ENCODE measurements at regions not wholly inside any gene's neighbourhood (a gene's known extent, or its start where the extent isn't known, plus 50 kb on each side); places are given as distances from the start of the nearest gene placed in this dataset.

DNA sequence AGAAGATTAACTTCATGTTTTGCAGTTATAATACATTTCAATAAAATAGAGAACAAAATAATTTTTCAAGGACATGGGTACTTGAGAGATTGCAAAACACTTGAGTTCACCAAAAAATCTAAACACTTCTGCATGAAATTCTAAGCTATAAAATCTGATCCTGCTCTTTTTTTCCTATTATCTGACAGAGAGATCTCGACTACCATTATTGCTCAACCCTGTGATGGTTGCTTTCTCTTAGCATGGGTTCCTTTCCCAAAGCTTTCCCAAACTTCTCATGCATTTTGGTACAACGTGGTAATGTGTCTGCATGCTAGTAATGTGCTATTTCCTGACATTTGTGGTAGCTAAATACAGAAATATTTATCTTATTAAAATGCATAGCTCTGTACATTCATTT lies 1243.1 kb upstream of the ADGRB3 start:
- Mint-ChIP-seq H3K4me3 (no peak overlapping the region), H3K27me3 (no peaks in the 10 kb centered on the region), H3K4me1 (ENCODE audit: low read depth) (no peaks in the 10 kb centered on the region), H3K9me3 (peaks cover 5% of the 10 kb centered on the region), H3K27ac (no peak overlapping the region), H3K36me3 (ENCODE audit: low read depth) (no peaks in the 10 kb centered on the region)
- no peak overlapping the region for H3K27ac ChIP-seq (ENCODE audit: low read depth in 1 of 2, low read length in 2 of 2)
- H3K4me1 ChIP-seq (ENCODE audit: insufficient read depth, low read length): no peaks in the 10 kb centered on the region
- H3K36me3 ChIP-seq (ENCODE audit: insufficient read depth, low read length): no peaks in the 10 kb centered on the region
- no peaks in the 10 kb centered on the region for H3K27me3 ChIP-seq (ENCODE audit: control insufficient read depth in 1 of 2, insufficient read depth in 2 of 2, low read length in 2 of 2)
- POLR2A ChIA-PET: no interaction called here
- CTCF ChIA-PET: no interaction called here
- no peak overlapping the region for H3K4me3 ChIP-seq (ENCODE audit: low read length)
- peaks cover 0 to 3% of the 10 kb centered on the region in 2 experiments for H3K9me3 ChIP-seq (ENCODE audit: control insufficient read depth in 1 of 2, insufficient read depth in 1 of 2, low read length in 2 of 2)
- intact Hi-C loops (cut with DNase I, micrococcal nuclease): no loop called here
- no peak for ATAC-seq (ENCODE audit: poor library complexity)
- TF ChIP-seq, protein P1, sequence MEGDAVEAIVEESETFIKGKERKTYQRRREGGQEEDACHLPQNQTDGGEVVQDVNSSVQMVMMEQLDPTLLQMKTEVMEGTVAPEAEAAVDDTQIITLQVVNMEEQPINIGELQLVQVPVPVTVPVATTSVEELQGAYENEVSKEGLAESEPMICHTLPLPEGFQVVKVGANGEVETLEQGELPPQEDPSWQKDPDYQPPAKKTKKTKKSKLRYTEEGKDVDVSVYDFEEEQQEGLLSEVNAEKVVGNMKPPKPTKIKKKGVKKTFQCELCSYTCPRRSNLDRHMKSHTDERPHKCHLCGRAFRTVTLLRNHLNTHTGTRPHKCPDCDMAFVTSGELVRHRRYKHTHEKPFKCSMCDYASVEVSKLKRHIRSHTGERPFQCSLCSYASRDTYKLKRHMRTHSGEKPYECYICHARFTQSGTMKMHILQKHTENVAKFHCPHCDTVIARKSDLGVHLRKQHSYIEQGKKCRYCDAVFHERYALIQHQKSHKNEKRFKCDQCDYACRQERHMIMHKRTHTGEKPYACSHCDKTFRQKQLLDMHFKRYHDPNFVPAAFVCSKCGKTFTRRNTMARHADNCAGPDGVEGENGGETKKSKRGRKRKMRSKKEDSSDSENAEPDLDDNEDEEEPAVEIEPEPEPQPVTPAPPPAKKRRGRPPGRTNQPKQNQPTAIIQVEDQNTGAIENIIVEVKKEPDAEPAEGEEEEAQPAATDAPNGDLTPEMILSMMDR (IDR thresholded peaks at IDR 0.05): no peak
- DNase-seq: no peak

DNA sequence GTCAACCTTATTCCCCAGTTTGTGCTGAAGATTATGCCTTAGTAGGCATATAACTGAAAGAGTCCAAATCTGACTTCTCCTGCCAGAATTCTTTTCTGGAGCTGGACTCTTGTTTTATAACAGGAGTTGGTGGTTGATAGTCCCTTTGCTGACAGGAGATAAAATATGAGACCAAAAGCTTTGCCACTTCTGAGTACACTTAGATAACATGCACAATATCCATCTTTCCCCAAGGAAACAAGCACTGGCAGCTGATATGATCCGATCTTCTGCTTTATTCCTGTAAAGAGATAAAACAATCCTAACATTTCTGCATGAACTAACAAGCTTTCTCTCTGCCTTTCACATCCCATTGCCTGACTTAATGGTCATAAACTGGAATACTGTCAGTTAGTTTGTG lies 1265.4 kb upstream of the ADGRB3 start:
- no peaks in the 10 kb centered on the region for H3K9me3 ChIP-seq (ENCODE audit: control insufficient read depth in 1 of 2, insufficient read depth in 1 of 2, low read length in 2 of 2)
- no peak overlapping the region for H3K4me3 Mint-ChIP-seq
- H3K27ac ChIP-seq (ENCODE audit: low read depth in 1 of 2, low read length in 2 of 2): no peak overlapping the region
- H3K27me3 Mint-ChIP-seq: no peaks in the 10 kb centered on the region
- H3K36me3 ChIP-seq (ENCODE audit: insufficient read depth, low read length): no peaks in the 10 kb centered on the region
- H3K27ac Mint-ChIP-seq: no peak overlapping the region
- POLR2A ChIA-PET: no interaction called here
- TF ChIP-seq, protein P1 (IDR thresholded peaks at IDR 0.05): no peak
- no peaks in the 10 kb centered on the region for H3K4me1 Mint-ChIP-seq (ENCODE audit: low read depth)
- no peaks in the 10 kb centered on the region for H3K36me3 Mint-ChIP-seq (ENCODE audit: low read depth)
- no peak for DNase-seq
- peaks cover 3% of the 10 kb centered on the region for H3K9me3 Mint-ChIP-seq
- no peak for ATAC-seq (ENCODE audit: poor library complexity)
- H3K4me3 ChIP-seq (ENCODE audit: low read length): no peak overlapping the region
- intact Hi-C loops (cut with DNase I, micrococcal nuclease): no loop called here
- H3K27me3 ChIP-seq (ENCODE audit: control insufficient read depth in 1 of 2, insufficient read depth in 2 of 2, low read length in 2 of 2): no peaks in the 10 kb centered on the region
- CTCF ChIA-PET: no interaction called here
- no peaks in the 10 kb centered on the region for H3K4me1 ChIP-seq (ENCODE audit: insufficient read depth, low read length)

- H3K9me3 Mint-ChIP-seq: peaks cover 5% of the 10 kb centered on the region
- Histone ChIP-seq H3K36me3 (ENCODE audit: insufficient read depth, low read length) (no peaks in the 10 kb centered on the region), H3K9me3 (ENCODE audit: control insufficient read depth in 1 of 2, insufficient read depth in 1 of 2, low read length in 2 of 2) (no peaks in the 10 kb centered on the region), H3K27me3 (ENCODE audit: control insufficient read depth in 1 of 2, insufficient read depth in 2 of 2, low read length in 2 of 2) (no peaks in the 10 kb centered on the region), H3K27ac (ENCODE audit: low read depth in 1 of 2, low read length in 2 of 2) (no peak overlapping the region), H3K4me3 (ENCODE audit: low read length) (no peak overlapping the region), H3K4me1 (ENCODE audit: insufficient read depth, low read length) (no peaks in the 10 kb centered on the region)
- peaks cover 5% of the 10 kb centered on the region for H3K4me1 Mint-ChIP-seq (ENCODE audit: low read depth)
- CTCF ChIA-PET: no interaction called here
- ATAC-seq (ENCODE audit: poor library complexity): no peak
- H3K36me3 Mint-ChIP-seq (ENCODE audit: low read depth): no peaks in the 10 kb centered on the region
- intact Hi-C loops (cut with DNase I, micrococcal nuclease): no loop called here
- TF ChIP-seq, protein P1 (IDR thresholded peaks at IDR 0.05): no peak
- no peak overlapping the region for H3K27ac Mint-ChIP-seq
- POLR2A ChIA-PET: no interaction called here
- H3K27me3 Mint-ChIP-seq: no peaks in the 10 kb centered on the region
- H3K4me3 Mint-ChIP-seq: no peak overlapping the region
- DNase-seq: no peak
Measured at GRCh38 chr6:67362976-67363375, 1272.1 kb upstream of the ADGRB3 start.
